MM.1S (cell line): ENCODE measurements at regions not wholly inside any gene's neighbourhood (a gene's known extent, or its start where the extent isn't known, plus 50 kb on each side); places are given as distances from the start of the nearest gene placed in this dataset.
A peak's percentile ranks its signal among the peaks of the same experiment; 100 is the strongest.

Experiments used
- DNase-seq: peaks from one replicate; pipeline ENCODE4 v3.0.0-alpha.2; 2015
- H2AFZ ChIP-seq: fragments of 300-600 bp; sonication (generic); 2 replicates; pipeline ENCODE4 v1.6.0; 2016; ENCODE audit warnings: antibody characterized with exemption, low read length
- H3F3A ChIP-seq: fragments of 300-600 bp; sonication (generic); 2 replicates; pipeline ENCODE4 v1.6.1; 2016; ENCODE audit warnings: mild to moderate bottlenecking, antibody characterized with exemption, low read length, moderate library complexity, mixed read lengths; ENCODE audit not compliant: insufficient read depth
- H3K27ac ChIP-seq: fragments of 300-600 bp; sonication (generic); 2 replicates; pipeline ENCODE4 v1.5.1; 2016; ENCODE audit warnings: mild to moderate bottlenecking, low read length
- H3K27me3 ChIP-seq: fragments of 300-600 bp; sonication (generic); replicated peaks from 2 replicates; pipeline ENCODE4 v1.6.0; 2016; ENCODE audit warnings: low read length; ENCODE audit not compliant: insufficient read depth
- H3K36me3 ChIP-seq: fragments of 300-600 bp; sonication (generic); replicated peaks from 2 replicates; pipeline ENCODE4 v1.6.1; 2016; ENCODE audit warnings: mild to moderate bottlenecking, low read length, mixed read lengths; ENCODE audit not compliant: insufficient read depth
- H3K4me1 ChIP-seq: fragments of 300-600 bp; sonication (generic); 2 replicates; pipeline ENCODE4 v1.6.1; 2016; ENCODE audit warnings: low read length, mixed read lengths
- H3K4me2 ChIP-seq: fragments of 300-600 bp; sonication (generic); 2 replicates; pipeline ENCODE4 v1.6.0; 2016; ENCODE audit warnings: low read depth, low read length
- H3K4me3 ChIP-seq: fragments of 300-600 bp; sonication (generic); 2 replicates; pipeline ENCODE4 v1.5.1; 2016; ENCODE audit warnings: low read length, mixed read lengths
- H3K79me2 ChIP-seq: fragments of 300-600 bp; sonication (generic); 2 replicates; pipeline ENCODE4 v1.6.1; 2016; ENCODE audit warnings: mixed run types, low read length, mixed read lengths
- H3K9ac ChIP-seq: fragments of 300-600 bp; sonication (generic); 2 replicates; pipeline ENCODE4 v1.6.1; 2016; ENCODE audit warnings: low read length, mixed read lengths
- H3K9me2 ChIP-seq: fragments of 300-600 bp; sonication (generic); replicated peaks from 2 replicates; pipeline ENCODE4 v1.6.1; 2016; ENCODE audit warnings: mild to moderate bottlenecking, low read length, mixed read lengths; ENCODE audit not compliant: insufficient read depth
- H3K9me3 ChIP-seq: fragments of 300-600 bp; sonication (generic); replicated peaks from 2 replicates; pipeline ENCODE4 v1.6.1; 2016; ENCODE audit warnings: mild to moderate bottlenecking, low read length, mixed read lengths; ENCODE audit not compliant: insufficient read depth
- H4K20me1 ChIP-seq: fragments of 300-600 bp; sonication (generic); 2 replicates; pipeline ENCODE4 v1.6.1; 2016; ENCODE audit warnings: mild to moderate bottlenecking, low read length, moderate library complexity, mixed read lengths; ENCODE audit not compliant: insufficient read depth
- CTCF ChIP-seq: fragments of 300-600 bp; sonication (generic); IDR thresholded peaks from 2 replicates; pipeline ENCODE4 v1.5.1; 2016; ENCODE audit warnings: antibody characterized with exemption, low read length, mixed read lengths
- EZH2 ChIP-seq: fragments of 300-600 bp; sonication (generic); optimal IDR thresholded peaks from 2 replicates; pipeline ENCODE3; 2017; ENCODE audit warnings: low read depth, mild to moderate bottlenecking, antibody characterized with exemption, low read length, mixed read lengths
- EZH2phosphoT487 ChIP-seq: fragments of 300-600 bp; sonication (generic); IDR thresholded peaks from 2 replicates; pipeline ENCODE4 v1.6.1; 2018; ENCODE audit warnings: antibody characterized with exemption, low read length

GRCh38 chr19:28530406-28531035, 682.4 kb downstream of the UQCRFS1 start:
- no peak for DNase-seq
- Histone ChIP-seq H3K4me1 (peaks cover 26% of the 10 kb centered on the region), H4K20me1 (no peaks in the 10 kb centered on the region), H3K79me2 (peaks cover 50% of the 10 kb centered on the region), H3K4me3 (no peak overlapping the region), H3K36me3 (no peaks in the 10 kb centered on the region), H2AFZ (no peak overlapping the region), H3K4me2 (no peak overlapping the region), H3F3A (peaks cover 15% of the 10 kb centered on the region), H3K9me2 (no peaks in the 10 kb centered on the region), H3K9me3 (no peaks in the 10 kb centered on the region), H3K27me3 (no peaks in the 10 kb centered on the region), H3K9ac (no peak overlapping the region), H3K27ac (no peak overlapping the region)
- TF ChIP-seq EZH2 (no peak), EZH2phosphoT487 (no peak), CTCF (peak; percentile 25; the same call in 1 of the 2 replicates)

GRCh38 chr19:28526038-28526437, 686.9 kb downstream of the UQCRFS1 start:
- Histone ChIP-seq H3K27ac (no peak overlapping the region), H3K79me2 (peaks cover 34% of the 10 kb centered on the region), H2AFZ (no peak overlapping the region)

DNA sequence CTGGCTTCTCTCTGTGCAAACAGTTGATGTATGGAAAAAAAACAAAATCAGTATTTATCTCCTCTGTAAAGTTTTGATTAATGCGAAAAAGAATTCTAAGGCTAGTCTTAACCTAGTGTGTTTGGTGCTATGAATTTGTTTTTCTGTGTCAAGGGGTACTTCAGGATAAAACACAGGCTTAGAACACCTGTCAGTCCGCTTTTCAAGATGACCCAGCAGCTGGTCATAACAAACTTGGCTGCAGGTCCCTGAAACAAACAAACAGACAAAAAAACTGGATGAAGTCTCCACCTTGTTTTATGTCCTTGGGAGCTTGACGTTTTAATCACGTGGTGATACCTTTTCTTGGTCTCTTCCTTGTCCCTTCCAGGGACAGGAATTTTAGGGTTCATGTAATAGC, 689.3 kb downstream of the UQCRFS1 start:
- H3K79me2 ChIP-seq, result peaks cover 25% of the 10 kb centered on the region; the same call in 1 of the 2 replicates
- H3K4me1 ChIP-seq, result peaks cover 12% of the 10 kb centered on the region
- H3K9me3 ChIP-seq, result no peaks in the 10 kb centered on the region
- H3F3A ChIP-seq, result no peaks in the 10 kb centered on the region
- H2AFZ ChIP-seq, result no peak overlapping the region
- no peak for DNase-seq
- H3K4me2 ChIP-seq, result no peak overlapping the region
- no peak overlapping the region for H3K27ac ChIP-seq
- H3K27me3 ChIP-seq, result no peaks in the 10 kb centered on the region
- no peak overlapping the region for H3K9ac ChIP-seq
- no peak overlapping the region for H3K4me3 ChIP-seq
- TF ChIP-seq EZH2phosphoT487, result no peak
- no peak for TF ChIP-seq EZH2
- TF ChIP-seq CTCF, result no peak
- H3K9me2 ChIP-seq, result no peaks in the 10 kb centered on the region
- H4K20me1 ChIP-seq, result no peaks in the 10 kb centered on the region
- H3K36me3 ChIP-seq, result 0 out of 2 replicates have a peak, but pooled peaks cover 4% of the 10 kb centered on the region

More at GRCh38 chr19:28526038-28526437, 686.9 kb downstream of the UQCRFS1 start:
- H3K9me2 ChIP-seq, result no peaks in the 10 kb centered on the region
- H3K9ac ChIP-seq, result no peak overlapping the region
- no peaks in the 10 kb centered on the region for H3K36me3 ChIP-seq
- no peaks in the 10 kb centered on the region for H4K20me1 ChIP-seq
- no peaks in the 10 kb centered on the region for H3K27me3 ChIP-seq
- no peak overlapping the region for H3K4me3 ChIP-seq
- TF ChIP-seq EZH2 (no peak), EZH2phosphoT487 (no peak), CTCF (no peak)
- no peaks in the 10 kb centered on the region for H3K9me3 ChIP-seq
- H3K4me2 ChIP-seq, result no peak overlapping the region
- H3K4me1 ChIP-seq, result peaks cover 12% of the 10 kb centered on the region
- no peak for DNase-seq
- no peaks in the 10 kb centered on the region for H3F3A ChIP-seq
